ENCODE measurements at regions not wholly inside any gene's neighbourhood (a gene's known extent, or its start where the extent isn't known, plus 50 kb on each side); places are given as distances from the start of the nearest gene placed in this dataset.

GRCh38 chr12:73240110-73240509, 967.9 kb downstream of the TRHDE start:
- TF ChIP-seq CTCF (IDR thresholded peaks at IDR 0.05) (no peak), POLR2A (IDR thresholded peaks at IDR 0.05) (no peak)
